A673 (cell line): ENCODE measurements at regions not wholly inside any gene's neighbourhood (a gene's known extent, or its start where the extent isn't known, plus 50 kb on each side); places are given as distances from the start of the nearest gene placed in this dataset.

Experiments used
- EZH2 ChIP-seq: fragments of 200-600 bp; sonication (generic); IDR thresholded peaks from 2 replicates; pipeline ENCODE4 v1.6.1; 2017; ENCODE audit warnings: borderline replicate concordance, low read depth, mild to moderate bottlenecking, mixed read lengths, antibody characterized with exemption, low read length; ENCODE audit not compliant: poor library complexity, severe bottlenecking
- TF ChIP-seq, protein P1 (sequence below): fragments of 300-800, 200-600 bp; sonication (generic); conservative IDR thresholded peaks from 2 replicates; pipeline ENCODE4 v1.5.1; 2017; ENCODE audit warnings: low read depth, mild to moderate bottlenecking, antibody characterized with exemption, low read length, moderate library complexity, mixed read lengths

DNA sequence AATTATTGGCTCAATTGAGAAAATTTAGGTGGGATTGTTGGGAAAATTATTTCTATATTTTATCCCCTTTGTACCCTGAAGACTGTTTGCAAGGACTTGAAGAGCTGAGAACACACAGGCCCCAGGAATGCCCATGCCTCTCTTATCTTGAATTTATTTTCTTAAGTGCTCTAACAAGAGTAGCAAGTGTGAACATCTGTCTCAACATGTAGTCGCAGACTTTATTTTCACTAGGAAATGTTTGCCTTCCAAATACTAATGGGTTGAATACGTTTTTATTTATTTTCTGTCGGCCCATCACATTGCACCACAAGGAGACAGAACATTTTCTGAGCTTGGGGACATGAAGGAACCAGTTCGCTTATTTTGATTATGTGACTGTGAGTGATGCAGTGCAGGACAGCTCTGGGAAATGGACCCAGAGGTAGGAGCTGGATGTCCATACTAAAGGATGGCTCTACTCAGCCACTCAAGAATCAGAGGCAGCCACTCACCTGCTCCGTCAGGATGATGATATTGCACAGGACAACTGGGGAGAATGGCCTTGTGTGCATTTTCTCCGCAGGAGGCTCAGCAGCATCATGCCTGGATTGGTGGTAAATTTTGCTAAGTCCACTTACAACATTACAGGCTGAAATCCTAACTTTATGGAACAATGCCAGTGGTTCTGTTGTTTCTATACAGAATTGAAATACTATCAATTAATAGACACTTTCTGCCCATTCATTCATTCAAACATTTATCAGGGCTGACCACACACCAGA, 332.7 kb downstream of the FGFR2 start:
- TF ChIP-seq, protein P1, sequence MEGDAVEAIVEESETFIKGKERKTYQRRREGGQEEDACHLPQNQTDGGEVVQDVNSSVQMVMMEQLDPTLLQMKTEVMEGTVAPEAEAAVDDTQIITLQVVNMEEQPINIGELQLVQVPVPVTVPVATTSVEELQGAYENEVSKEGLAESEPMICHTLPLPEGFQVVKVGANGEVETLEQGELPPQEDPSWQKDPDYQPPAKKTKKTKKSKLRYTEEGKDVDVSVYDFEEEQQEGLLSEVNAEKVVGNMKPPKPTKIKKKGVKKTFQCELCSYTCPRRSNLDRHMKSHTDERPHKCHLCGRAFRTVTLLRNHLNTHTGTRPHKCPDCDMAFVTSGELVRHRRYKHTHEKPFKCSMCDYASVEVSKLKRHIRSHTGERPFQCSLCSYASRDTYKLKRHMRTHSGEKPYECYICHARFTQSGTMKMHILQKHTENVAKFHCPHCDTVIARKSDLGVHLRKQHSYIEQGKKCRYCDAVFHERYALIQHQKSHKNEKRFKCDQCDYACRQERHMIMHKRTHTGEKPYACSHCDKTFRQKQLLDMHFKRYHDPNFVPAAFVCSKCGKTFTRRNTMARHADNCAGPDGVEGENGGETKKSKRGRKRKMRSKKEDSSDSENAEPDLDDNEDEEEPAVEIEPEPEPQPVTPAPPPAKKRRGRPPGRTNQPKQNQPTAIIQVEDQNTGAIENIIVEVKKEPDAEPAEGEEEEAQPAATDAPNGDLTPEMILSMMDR, result no peak
- no peak for TF ChIP-seq EZH2
